RKO (cell line): ENCODE measurements at regions not wholly inside any gene's neighbourhood (a gene's known extent, or its start where the extent isn't known, plus 50 kb on each side); places are given as distances from the start of the nearest gene placed in this dataset.
A peak's percentile ranks its signal among the peaks of the same experiment; 100 is the strongest.
"Not testable (repeated sequence)": the region's sequence is repeated elsewhere in the genome, so short reads cannot be mapped to it uniquely, and the experiment has no call there.

Experiments
- DNase-seq: peaks from one replicate; pipeline ENCODE4 v3.0.0-alpha.2; 2016; ENCODE audit warnings: low spot score

DNA sequence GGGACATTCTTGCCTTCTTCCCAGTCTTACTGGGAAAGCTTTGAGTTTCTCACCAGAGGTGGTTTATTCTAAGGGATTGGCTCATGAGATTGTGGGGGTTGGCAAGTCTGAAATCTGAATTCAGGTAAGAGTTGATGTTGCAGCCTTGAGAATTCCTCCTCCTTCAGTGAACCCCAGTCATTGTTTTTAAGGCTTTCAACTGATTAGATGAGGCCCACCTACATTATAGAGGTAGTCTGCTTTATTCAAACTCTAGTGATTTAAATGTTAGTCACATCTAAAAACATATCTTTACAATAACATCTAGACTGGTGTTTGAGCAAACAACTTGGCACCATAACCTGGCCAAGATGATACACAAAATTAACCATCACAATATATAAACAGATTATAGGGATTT lies 156.5 kb upstream of the MED14 start:
- no peak for DNase-seq

DNA sequence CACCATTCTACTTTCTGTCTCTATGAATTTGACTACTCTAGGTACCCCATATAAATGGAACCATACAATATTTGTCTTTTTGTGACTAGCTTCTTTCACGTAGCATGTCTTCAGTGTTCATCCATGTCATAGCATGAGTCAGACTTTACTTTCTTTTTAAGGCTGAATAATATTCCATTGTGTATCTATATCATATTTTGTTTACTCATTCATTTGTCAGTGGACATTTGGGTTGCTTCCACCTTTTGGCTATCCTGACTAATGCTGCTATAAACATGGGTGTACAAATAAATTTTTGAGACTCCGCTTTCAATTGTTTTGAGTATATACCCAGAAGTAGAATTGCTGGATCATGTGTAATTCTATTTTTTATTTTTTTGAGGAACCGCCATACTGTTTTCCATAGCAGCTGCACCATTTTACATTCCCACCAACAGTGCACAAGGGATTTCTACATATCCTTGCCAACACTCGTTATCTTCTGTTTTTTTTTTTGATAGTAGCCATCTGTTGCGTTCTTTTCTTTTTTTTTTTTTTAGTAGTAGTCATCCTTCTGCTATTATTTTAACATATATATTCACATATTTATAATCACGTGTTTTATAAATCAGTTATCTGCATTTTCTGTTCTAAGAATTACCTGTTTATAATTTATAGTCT lies 158.0 kb upstream of the MED14 start:
- no peak for DNase-seq

DNA sequence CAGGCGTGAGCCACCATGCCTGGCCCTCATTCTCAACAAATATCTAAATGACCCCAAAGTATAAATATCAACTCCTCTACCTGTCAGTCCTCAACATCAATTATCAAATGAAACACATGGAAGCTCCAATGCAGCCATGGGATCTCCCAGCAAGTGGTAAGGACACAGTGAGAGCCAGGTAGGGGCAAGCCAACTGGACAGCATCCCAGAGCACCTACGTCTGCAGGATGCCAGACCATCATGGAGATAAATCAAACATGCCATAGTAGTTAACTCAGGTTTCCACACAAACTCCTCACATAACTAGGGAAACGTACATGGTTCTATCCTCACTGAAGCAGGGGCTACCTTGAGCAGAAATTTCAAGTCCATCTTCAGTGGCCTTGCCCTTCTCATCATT lies 159.9 kb upstream of the MED14 start:
- no peak for DNase-seq

DNA sequence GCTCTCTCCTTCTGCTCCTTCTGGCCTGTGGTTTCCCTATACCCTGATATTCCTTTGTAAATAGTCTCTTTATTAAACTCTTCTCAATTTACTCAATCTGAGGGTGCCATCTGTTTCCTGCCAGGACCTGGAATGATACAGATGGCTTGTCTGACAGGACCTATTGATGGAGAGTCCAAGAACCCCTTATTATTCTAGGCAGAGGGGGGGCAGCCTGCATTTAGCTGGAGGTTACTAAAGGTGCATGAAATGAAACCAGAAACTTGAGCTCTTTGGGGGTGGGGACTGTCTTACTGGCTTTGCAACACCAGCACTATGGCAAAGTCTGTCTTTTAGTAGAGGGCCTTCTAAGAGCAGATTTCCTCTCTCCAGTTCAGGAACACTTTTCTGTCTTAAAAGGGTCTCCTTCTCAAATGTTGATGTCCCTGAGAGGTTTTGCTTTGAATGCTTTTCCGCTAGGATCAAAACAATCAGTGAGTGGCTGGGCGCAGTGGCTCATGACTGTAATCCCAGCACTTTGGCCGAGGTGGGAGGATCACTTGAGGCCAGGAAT lies 162.5 kb upstream of the MED14 start:
- DNase-seq = no peak

DNA sequence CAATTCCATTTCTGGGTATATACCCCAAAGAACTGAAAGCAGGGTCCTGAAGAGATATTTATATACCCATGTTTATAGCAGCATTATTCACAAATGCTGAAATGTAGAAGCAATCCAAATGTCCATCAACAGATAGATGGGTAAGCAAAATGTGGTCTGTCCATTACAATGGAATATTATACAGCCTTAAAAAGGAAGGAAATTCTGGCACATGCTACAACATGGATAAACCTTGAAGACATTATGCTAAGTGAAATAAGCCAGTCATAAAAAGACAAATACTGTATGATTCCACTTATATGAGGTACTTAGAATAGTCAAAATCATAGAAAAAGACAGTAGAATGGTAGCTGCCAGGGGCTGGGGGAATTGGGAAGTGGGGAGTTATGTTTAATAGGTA lies 169.4 kb upstream of the MED14 start:
- not testable (repeated sequence) for DNase-seq

DNA sequence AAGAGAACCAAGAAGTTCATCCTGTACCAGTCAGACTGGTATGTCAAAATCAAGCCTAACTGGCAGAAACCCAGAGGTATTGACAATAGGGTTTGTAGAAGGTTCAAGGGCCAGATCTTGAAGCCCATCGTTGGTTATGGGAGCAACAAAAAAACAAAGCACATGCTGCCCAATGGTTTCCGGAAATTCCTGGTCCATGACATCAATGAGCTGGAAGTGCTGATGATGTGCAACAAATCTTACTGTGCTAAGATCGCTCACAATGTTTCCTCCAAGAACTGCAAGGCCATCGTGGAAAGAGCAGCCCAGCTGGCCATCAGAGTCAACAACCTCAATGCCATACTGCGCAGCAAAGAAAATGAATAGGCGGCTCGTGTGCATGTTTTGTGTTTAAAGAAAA lies 172.7 kb upstream of the MED14 start:
- DNase-seq = no peak

DNA sequence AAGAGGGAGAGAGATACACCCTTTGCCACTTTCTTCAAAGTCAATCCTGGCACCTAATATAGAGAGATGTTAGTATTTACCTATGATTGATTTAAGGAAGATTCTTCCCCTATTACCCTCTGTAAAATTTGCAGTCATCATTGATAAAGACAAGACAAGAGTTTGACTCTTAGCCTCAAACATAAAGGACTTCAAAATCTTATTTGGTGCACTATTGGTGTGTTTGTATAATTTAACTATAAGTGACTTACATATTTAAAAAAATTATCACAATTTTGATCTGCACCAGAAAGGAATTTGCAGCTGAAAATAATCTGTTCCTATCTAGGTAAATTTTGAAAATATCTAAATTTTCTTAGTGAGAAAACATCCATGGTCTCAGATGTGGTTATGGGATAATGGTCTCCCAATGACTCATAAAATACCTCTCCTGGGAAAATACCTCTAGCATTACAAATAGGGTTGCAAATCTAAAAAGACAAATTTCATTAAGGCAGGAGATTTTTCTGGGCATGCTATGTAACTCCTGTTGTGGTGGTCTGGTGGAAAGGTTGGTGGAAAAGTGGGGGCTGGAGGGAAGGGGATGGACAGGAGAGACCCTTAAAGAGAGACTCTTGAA lies 173.6 kb upstream of the MED14 start:
- no peak for DNase-seq

DNA sequence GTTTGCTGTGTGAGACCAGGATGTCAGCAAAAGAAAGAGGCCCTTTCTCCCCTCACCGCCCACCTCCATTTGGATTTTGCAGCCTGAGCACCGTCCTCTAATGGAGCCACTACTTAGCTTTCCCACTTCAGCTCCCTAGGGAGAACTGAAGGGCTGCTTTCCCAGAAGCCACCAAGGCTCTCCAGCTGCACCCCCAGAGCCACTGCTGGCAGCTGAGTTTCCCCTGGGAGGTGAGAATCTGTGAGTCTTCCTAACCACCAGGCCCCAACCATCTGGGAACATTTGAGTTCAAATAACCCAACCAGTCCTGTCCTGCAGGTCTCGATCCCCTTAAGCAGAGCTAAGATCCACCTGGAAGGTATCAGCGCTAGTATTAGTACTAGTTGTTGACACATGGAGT lies 173.1 kb upstream of the USP9X start:
- DNase-seq = no peak

DNA sequence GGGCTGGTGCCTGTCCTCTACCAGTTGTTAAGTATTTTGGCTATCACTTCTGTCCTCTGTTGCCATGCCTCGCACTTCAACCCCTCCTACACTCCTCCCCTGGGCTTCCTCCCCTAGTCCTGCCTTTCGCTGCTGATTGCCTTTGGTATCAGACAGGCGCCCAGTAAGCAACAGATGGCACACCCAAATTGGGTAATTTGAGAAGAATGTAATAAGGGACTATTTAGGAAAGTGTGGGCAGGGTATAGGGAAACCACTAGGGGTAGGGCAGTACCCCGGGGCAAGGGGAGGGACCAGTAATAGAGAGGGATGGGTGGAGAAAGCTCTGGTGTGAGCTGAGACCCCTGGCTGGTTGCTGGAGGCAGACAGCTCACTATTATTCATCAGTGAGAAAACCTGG lies 172.7 kb upstream of the USP9X start:
- no peak for DNase-seq

DNA sequence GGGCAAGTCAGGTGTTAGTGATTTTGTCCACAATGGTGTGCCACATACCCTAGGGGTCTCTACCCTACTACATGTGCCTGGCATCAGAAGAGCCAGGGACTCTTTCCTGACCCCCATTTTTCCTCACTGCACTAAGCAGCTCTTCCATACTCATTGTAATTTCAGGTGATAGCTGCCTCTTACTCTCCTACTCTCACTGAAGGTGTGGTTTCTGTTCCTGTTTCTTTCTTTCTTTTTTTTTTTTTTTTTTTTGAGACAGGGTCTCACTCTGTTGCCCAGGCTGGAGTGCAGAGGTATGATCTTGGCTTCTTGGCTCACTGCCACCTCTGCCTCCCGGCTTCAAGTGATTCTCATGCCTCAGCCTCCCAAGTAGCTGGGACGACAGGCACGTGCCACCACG lies 164.9 kb upstream of the USP9X start:
- DNase-seq = no peak

DNA sequence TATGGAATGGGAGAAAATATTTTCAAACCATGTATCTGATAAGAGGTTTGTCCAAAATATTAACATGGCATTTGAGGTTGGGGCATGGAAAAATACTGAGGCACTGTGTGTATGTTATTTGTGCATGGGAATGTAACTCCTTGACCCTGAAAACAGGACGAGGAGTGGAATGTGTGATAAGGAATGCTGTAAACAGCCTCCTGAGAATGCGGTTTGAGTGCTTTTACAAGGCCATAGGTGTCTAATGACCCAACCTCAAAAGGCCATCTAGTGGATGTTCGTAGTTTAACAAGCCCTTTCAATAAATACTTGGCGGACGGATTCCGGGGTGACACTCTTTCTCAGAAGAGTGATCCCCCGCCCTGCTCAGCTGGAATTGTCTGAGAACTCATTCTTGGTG lies 162.9 kb upstream of the USP9X start:
- peak; percentile 79 for DNase-seq

DNA sequence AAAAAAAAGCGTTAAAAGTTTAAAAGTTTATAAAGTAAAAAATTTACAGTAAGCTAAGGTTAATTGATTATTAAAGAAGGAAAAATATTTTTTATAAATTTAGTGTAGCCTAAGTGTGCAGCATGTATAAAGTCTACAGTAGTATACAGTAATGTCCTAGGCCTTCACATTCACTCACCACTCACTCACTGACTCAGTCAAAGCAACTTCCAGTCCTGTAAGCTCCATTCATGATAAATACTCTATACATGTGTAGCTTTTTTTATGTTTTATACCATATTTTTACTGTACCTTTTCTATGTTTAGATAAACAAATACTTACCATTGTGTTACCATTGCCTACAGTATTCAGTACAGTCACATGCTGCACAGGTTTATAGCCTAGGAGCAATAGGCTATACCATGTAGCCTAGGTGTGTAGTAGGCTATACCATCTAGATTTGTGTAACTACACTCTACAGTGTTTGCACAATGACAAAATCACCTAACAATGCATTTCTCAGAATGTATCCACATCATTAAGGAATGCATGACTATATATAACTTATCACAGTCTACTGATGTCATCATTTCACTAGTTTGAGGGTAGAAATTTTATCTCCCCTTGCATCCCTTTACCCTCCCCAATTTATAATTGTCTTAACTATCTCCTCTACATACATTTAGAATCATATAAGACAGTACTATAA lies 158.4 kb upstream of the USP9X start:
- peak; percentile 55 for DNase-seq

DNA sequence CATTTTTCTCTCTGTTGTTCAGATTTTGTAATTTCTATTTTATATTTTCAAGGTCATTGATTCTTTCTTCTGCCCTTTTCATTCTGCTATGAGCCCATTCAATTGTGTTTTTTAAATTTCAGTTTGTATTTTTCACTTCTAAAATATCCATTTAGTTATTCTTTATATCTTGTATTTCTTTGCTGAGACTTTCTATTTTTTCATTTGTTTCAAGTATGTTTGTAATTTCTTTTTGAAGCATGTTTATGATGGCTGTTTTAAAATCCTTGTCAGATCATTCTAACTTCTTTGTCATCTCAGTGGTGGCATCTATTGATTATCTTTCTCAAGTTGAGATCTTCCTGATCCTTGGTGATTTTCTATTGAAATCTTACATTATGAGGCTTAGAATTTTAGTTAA lies 157.2 kb upstream of the USP9X start:
- no peak for DNase-seq

DNA sequence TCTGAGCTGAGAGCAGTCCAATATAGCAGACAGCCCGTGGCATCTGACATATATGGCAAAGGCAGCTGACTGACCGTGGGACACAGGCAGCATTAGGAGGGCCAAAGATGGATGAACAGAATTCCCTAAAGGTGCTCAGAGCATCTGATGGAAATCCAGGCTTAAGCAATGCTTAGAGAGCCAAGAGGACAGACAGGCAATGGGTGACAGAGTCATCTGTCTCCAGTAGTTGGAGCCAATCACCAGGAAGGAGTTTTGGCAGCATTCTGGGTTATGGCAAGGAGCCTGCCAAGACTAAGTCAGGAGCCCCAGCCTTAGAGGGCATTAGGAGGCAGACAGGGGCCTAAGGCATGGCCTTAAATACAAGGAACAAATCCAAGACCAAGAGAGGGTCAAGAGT lies 153.3 kb upstream of the USP9X start:
- peak; percentile 3 for DNase-seq

DNA sequence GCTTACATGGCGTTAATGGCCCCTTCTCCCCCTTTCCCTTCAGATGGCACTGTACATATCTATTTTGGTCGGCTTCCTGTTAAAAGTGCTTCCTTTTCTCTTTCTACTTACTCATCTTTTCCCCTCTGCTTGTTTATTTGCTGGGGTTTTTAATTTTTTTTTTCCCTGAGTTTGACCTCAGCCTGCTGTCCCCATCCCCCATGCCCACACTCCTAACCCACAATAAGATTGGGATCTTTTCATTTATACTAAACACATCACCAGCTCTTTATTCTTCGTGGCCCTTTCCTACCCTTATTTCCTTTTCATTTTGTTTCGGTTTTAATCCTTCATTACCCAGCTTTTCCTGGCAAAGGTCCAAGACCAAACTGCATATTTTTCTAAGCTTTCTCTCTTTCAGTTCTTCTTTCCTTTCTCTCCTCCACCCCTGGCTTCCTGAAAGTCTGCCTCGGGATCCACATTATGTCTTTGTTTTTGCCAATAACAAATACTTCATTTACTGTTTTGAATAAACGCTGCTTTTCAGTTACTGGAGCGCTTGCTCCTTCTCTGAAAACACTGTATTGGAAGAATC lies 152.0 kb upstream of the USP9X start:
- DNase-seq = no peak

DNA sequence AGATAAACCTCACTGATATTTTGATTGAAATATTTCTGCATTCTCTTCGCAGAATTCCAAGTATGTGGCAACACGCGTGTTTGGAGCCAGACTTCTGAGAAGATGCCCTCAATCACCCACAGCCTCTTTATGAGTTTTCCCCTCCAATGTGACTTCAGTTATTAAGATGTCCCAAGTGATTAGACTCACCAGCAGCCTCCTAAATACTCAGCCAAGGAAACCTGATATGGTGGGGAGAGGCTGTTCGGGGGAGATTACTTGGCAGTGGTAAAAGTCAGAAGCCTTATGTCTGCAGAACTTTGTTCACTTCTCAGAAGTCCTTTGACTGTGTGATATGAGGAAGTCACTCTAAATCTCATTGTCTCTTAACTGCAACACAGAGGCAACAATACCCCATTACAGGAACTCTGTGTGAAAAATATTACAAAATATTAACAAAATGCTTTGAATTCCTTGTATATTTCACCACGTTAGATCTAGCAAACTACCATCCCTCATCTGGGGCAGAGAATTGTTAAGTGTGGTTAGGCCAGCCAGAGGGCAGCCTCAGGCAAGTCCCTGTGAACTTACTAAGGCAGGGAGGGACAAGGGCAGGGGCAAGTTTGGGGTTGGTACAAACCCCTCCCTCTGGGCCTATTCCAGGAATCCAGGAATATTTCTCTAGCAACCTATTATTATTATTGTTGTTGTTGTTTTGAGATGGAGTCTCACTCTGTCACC lies 151.4 kb upstream of the USP9X start:
- DNase-seq = no peak

DNA sequence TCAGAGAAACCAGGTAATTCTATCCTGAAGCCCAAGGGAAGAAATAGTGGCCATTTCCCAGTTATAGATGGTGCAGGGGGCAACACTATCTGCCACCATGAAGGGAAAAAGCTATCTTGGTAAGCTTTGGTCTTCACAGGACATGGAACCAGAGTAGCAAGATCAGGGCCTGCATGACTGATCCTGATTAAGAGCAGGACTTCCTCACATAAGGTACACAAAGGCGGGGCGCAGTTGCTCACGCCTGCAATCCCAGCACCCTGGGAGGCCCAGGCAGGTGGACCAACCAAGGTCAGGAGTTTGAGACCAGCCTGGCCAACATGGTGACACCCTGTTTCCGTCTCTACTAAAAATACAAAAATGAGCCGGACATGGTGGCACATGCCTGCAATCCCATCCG lies 148.4 kb upstream of the USP9X start:
- DNase-seq = no peak

DNA sequence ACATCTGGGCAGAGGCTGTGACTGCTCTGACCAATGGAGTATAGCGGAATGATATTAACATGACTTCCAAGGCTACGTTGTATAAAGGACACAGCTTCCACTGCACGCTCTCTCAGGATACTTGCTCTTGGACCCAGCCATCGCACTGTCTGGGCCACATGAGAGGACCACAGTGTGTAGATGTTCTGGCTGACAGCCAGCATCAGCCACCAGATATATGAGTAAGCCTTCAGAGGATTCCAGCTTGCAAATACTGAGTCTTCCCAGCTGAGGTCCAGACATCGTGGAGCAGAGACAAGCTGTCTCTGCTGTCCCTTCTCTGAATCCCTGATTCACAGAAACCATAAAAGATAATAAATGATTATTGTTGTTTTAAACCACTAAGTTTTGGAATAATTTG lies 146.8 kb upstream of the USP9X start:
- peak; percentile 9 for DNase-seq

DNA sequence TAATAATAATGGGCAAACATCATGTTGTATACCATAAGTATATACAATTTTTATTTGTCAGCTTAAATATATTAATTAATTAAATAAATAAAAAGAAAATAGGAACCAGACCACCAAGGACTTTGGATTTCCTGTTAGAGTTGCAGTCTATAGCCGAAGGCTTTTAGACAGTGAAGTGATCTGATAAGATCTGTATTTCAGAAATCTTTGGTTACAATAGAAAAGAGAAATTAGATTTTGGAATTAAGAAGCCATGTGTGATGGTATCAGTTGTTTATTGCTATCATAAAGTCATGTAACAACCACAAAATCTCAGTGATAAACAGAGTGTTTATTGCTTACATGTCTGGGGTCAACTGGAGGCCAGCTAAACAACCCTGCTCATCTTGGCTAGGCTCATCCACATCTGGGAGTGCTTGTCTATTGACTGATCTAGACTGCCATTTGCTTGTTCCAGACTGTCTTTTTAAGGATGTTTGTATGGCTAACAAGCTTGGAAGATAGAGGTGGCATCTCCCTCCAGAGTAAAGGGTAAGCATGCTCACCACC lies 142.1 kb upstream of the USP9X start:
- DNase-seq = no peak

DNA sequence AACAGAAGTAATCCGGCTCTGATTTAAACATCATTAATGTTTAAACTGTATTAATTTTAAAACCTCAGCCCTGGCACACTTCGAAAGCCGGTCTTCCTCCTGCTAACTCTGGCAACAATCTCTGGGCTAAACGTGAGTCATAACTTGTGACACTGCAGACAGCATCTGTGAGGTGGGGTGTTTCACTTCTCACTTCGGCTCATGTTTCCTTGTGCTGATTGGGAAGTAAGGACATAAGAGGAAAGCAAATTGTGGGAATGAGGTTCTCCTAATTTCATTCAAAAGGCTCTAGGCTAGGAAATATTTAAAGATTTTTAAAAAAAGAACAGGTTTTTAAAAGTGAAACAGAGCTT lies 139.9 kb upstream of the USP9X start:
- peak; percentile 80 for DNase-seq

DNA sequence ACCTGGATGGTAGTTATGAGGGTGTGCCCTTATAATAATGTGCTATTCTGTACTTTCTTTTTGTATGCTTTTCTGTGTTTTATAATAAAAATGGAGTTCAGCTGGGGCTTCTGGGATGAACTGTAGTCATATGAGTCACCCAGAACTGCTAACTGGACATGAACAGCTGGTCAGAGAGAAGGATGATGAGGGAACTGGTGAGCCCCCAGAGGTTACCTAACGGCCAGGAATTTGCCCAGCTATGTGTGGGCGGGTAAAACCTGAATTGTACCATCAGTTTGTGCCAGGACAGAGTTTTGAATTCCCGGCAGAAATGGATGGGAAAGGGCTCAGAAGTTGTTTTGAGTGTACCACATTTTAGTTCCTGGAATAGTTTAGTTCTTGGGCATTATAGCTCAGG lies 138.0 kb upstream of the USP9X start:
- peak; percentile 37 for DNase-seq

DNA sequence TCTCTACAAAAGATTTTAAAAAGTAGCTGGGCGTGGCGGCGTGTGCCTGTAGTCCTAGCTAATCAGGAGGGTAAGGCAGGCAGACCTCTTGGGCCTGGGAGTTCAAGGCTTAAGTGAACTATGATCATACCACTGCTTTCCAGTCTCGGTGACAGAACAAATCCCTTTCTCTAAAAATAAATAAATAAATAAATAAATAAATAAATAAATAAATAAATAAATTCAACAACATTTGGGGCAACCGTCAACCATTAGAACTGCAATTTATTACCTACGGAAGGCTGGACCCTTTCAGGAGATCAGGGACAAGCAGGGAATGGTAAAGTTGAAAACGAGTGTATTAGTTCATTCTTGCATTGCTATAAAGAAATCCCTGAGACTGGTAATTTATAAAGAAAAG lies 136.2 kb upstream of the USP9X start:
- no peak for DNase-seq
